Fibroblast of villous mesenchyme (primary cell): ENCODE measurements at regions not wholly inside any gene's neighbourhood (a gene's known extent, or its start where the extent isn't known, plus 50 kb on each side); places are given as distances from the start of the nearest gene placed in this dataset.
A peak's percentile ranks its signal among the peaks of the same experiment; 100 is the strongest.
"Not testable (repeated sequence)": the region's sequence is repeated elsewhere in the genome, so short reads cannot be mapped to it uniquely, and the experiment has no call there.

Experiments used
- DNase-seq: peaks from one replicate; pipeline ENCODE4 v3.0.0-alpha.2; 2010; ENCODE audit warnings: low read depth
- H3K4me3 ChIP-seq: 2 replicates; pipeline ENCODE4 v1.5.1; 2011; ENCODE audit warnings: low read depth, mild to moderate bottlenecking, low read length
- CTCF ChIP-seq: IDR thresholded peaks from 2 replicates; pipeline ENCODE4 v1.5.1; 2012; ENCODE audit warnings: low read depth, mild to moderate bottlenecking, low read length; ENCODE audit not compliant: insufficient read depth

- DNase-seq, result no peak
- no peak for TF ChIP-seq CTCF
- no peak overlapping the region for H3K4me3 ChIP-seq
These were observed 304.7 kb upstream of the SGK1 start for GRCh38 chr6:134622382-134623173.

- no peak overlapping the region for H3K4me3 ChIP-seq
- no peak for DNase-seq
- no peak for TF ChIP-seq CTCF
These were observed 303.9 kb upstream of the SGK1 start for GRCh38 chr6:134621858-134622257.

GRCh38 chr6:134619789-134620188 is 301.9 kb upstream of the SGK1 start:
- DNase-seq, result peak; percentile 78
- TF ChIP-seq CTCF, result no peak

GRCh38 chr6:134619077-134619476 is 301.2 kb upstream of the SGK1 start:
- no peak overlapping the region for H3K4me3 ChIP-seq

More at GRCh38 chr6:134619789-134620188, 301.9 kb upstream of the SGK1 start:
- no peak overlapping the region for H3K4me3 ChIP-seq

GRCh38 chr6:134614606-134615485 is 296.9 kb upstream of the SGK1 start:
- TF ChIP-seq CTCF, result no peak
- H3K4me3 ChIP-seq, result no peak overlapping the region
- peak; percentile 73 for DNase-seq

More at GRCh38 chr6:134619077-134619476, 301.2 kb upstream of the SGK1 start:
- no peak for DNase-seq
- no peak for TF ChIP-seq CTCF

GRCh38 chr6:134612128-134612527 is 294.2 kb upstream of the SGK1 start:
- H3K4me3 ChIP-seq, DNase-seq: not testable (repeated sequence)

GRCh38 chr6:134610411-134610810 is 292.5 kb upstream of the SGK1 start:
- TF ChIP-seq CTCF, result no peak
- H3K4me3 ChIP-seq, result no peak overlapping the region
- no peak for DNase-seq
